Psoas muscle (tissue), 7 donors: ENCODE measurements at regions not wholly inside any gene's neighbourhood (a gene's known extent, or its start where the extent isn't known, plus 50 kb on each side); places are given as distances from the start of the nearest gene placed in this dataset.

Source experiments
- ATAC-seq, 4 donors: fragments of 200-7000 bp; cut with Tn5 transposase; one replicate each; pipeline ENCODE4 v1.9.1; 2020; ENCODE audit warnings: moderate library complexity in 3 of 4, mild to moderate bottlenecking in 2 of 4
- DNase-seq, 2 donors: peaks; one replicate each; pipeline ENCODE4 v3.0.0-alpha.2; 2020
- H3K27ac ChIP-seq: fragments of 200-600 bp; one replicate; pipeline ENCODE4 v1.8.0; 2022
- H3K27me3 ChIP-seq, 3 donors: fragments of 200-600 bp in 1 of 3; one replicate each; pipeline versions ENCODE4 v1.6.1 to v1.8.0; 2013 to 2022; ENCODE audit warnings: low read length in 2 of 3, mild to moderate bottlenecking in 2 of 3, moderate library complexity in 1 of 3; ENCODE audit not compliant: insufficient read depth in 3 of 3
- H3K36me3 ChIP-seq, 2 donors: fragments of 200-600 bp in 1 of 2; one replicate each; pipeline versions ENCODE4 v1.6.1 to v1.8.0; 2013 to 2022; ENCODE audit warnings: low read depth in 1 of 2, mild to moderate bottlenecking in 1 of 2, moderate library complexity in 1 of 2; ENCODE audit not compliant: insufficient read depth in 1 of 2
- H3K4me1 ChIP-seq: fragments of 200-600 bp; one replicate; pipeline ENCODE4 v1.8.0; 2022
- H3K4me3 ChIP-seq: fragments of 200-600 bp; one replicate; pipeline ENCODE4 v1.8.0; 2022; ENCODE audit warnings: mild to moderate bottlenecking
- H3K9me3 ChIP-seq: fragments of 200-600 bp; one replicate; pipeline ENCODE4 v1.8.0; 2022
- WGBS, 3 donors: extraction: QIAGEN DNeasy Blood & Tissue Kit; methylation state at CpG; one replicate each; pipeline versions ENCODE4 v1.1.6 to v1.1.7; 2013; 5-methylcytosine and 5-hydroxymethylcytosine counted together
- intact Hi-C, 2 donors: fragments of 100-400 bp; cut with DNase I; formaldehyde crosslinking; loops; one replicate each; pipeline versions ENCODE4 v1.11.0 to v1.14.2; 2022
- TF ChIP-seq, protein P1 (sequence below): fragments of 200-600 bp; IDR thresholded peaks from one replicate; pipeline ENCODE4 v1.8.0; 2022; ENCODE audit warnings: antibody characterized with exemption
- donor health status: healthy with polysubstance abuse.
- donor health status: DM: no; HTN: no; CAD: no; lungs with moderate emphysema.
- donor health status: Bipolar disorder and iron deficiency.
- donor health status: healthy.
- donor health status: DM: yes; HTN: yes; CAD: no.
- donor health status: DM: no; HTN: no; CAD: no.
- donor health status: DM: yes; HTN: yes; CAD: no.

DNA sequence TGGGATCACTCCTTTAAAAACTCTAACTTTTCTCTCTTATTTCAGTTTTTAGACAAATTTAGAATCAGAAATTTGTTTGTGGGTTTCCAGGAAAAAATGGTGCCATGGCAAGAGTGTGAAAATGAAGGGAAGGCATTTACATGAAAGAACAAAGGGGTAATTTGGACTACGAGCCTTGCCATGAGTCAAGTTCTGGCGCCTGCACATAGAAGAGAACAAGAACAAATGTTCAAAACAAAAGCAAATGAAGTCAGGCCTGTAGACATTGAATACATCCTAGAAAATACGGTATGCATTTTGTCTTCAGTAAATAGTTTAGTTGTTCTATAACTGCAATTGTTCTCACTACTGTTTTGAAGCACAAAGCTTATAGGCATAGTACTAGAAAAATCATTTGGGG, 1390.5 kb downstream of the EFNB2 start:
- intact Hi-C loops = no loop called here
- DNase-seq (no peak), ATAC-seq (no peak)
- 62 to 80% (median 72%) methylated on average over 3 of the region's 3 CpGs for WGBS, 3 donors
- H3K27ac ChIP-seq = no peak overlapping the region
- H3K9me3 ChIP-seq = no peaks in the 10 kb centered on the region
- TF ChIP-seq, protein P1, sequence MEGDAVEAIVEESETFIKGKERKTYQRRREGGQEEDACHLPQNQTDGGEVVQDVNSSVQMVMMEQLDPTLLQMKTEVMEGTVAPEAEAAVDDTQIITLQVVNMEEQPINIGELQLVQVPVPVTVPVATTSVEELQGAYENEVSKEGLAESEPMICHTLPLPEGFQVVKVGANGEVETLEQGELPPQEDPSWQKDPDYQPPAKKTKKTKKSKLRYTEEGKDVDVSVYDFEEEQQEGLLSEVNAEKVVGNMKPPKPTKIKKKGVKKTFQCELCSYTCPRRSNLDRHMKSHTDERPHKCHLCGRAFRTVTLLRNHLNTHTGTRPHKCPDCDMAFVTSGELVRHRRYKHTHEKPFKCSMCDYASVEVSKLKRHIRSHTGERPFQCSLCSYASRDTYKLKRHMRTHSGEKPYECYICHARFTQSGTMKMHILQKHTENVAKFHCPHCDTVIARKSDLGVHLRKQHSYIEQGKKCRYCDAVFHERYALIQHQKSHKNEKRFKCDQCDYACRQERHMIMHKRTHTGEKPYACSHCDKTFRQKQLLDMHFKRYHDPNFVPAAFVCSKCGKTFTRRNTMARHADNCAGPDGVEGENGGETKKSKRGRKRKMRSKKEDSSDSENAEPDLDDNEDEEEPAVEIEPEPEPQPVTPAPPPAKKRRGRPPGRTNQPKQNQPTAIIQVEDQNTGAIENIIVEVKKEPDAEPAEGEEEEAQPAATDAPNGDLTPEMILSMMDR = no peak
- H3K4me3 ChIP-seq = no peak overlapping the region
- H3K36me3 ChIP-seq = no peaks in the 10 kb centered on the region
- H3K4me1 ChIP-seq = no peaks in the 10 kb centered on the region
- no peaks in the 10 kb centered on the region for H3K27me3 ChIP-seq

DNA sequence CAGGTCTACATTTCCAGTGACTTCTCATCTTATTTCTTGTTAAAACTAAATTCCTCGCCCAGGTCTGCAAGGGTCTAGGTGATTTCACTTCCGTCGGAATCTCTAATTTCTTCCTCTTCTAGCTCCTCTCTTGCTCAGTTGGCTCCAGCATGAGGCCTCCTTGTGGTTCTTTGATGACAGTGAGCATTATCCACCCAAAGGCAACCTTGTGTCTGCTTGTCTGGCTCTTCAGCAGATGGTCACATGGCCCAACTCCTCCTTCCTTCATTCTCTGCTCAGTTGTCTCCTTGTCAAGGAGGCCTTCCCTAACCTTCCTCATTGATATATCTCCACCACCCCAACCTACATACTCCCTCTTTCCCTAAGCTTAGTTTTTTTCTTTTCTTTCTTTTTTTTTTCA, 1391.4 kb downstream of the EFNB2 start:
- H3K27ac ChIP-seq = no peak overlapping the region
- WGBS, 3 donors = 77 to 96% (median 96%) methylated on average over 3 of the region's 3 CpGs
- H3K4me3 ChIP-seq = no peak overlapping the region

DNA sequence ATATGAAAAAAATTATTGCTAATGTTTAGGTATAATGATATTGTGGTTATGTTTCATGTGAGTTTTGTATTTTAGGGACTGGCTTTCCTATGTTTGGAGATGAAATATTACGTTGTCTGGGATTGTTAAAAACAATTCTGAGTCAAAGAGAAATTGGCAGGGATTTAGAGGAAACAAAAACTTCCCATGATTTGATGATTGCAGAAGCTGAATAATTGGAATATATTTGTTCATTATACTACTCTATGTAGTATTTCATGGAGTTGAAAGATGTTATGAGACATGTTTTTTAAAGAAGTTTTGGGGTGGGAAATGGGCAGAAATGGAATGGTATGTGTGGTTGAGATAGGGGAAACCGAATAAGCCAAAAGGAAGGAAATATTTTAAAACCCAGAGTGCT, 1392.9 kb downstream of the EFNB2 start:
- TF ChIP-seq, protein P1 = no peak
- WGBS, 3 donors = 36 to 65% (median 62%) methylated on average over 2 of the region's 2 CpGs
- no peaks in the 10 kb centered on the region for H3K9me3 ChIP-seq
- no peaks in the 10 kb centered on the region for H3K27me3 ChIP-seq
- H3K4me3 ChIP-seq = no peak overlapping the region
- no peak for DNase-seq
- intact Hi-C loops = no loop called here
- no peaks in the 10 kb centered on the region for H3K36me3 ChIP-seq
- ATAC-seq = no peak
- no peaks in the 10 kb centered on the region for H3K4me1 ChIP-seq
- H3K27ac ChIP-seq = no peak overlapping the region

More for the DNA sequence above, 1391.4 kb downstream of the EFNB2 start:
- Histone ChIP-seq H3K9me3 (no peaks in the 10 kb centered on the region), H3K27me3 (no peaks in the 10 kb centered on the region), H3K4me1 (no peaks in the 10 kb centered on the region), H3K36me3 (no peaks in the 10 kb centered on the region)
- TF ChIP-seq, protein P1 = no peak
- ATAC-seq = no peak
- intact Hi-C loops = no loop called here
- no peak for DNase-seq

DNA sequence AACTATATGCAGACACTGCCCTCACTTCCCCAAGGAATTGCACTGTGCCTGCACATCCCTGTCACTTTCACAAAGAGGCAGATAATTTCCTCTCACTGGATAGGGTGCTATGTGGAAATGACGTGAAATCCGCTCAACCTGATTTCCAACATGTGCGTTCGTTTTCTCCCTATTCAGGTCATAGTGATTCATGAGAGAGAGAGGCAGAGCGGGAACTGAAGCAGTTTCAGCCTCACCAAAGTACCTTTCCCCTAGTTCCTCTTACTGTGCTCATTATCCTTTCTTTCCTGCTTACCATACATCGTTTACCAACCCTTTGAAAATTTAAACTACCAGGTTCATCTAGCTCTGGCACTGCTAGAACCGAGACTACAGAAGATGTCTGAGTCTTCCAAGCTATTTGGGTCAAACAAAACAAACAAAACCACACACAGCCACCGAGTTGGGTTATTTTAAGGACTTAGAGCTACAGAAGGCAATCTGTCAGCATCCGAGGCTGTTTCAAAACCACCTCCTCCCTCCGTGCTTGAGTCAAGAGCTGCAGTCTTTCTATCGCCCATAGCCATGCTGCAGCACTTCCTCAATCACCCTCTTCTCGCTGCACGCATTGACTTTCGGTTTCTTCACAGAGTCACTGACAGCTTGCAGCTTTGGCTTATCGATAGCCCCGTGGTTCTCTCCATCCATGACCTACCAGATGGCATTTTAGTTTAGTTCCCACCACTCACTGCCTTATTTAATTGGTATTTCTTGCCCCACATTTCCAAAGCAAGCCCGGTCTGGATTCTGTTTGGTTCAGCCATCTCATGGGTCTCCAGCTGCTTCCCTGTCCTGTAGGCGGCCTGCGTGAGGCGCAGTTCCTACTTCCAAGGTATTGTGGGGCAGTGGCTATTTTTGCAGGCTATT, 1395.8 kb downstream of the EFNB2 start:
- ATAC-seq (peak in 1 of 4 donors; percentile 42), DNase-seq (peak; percentile 13 to 37)
- 70 to 82% (median 79%) methylated on average over 20 of the region's 20 CpGs for WGBS, 3 donors
- TF ChIP-seq, protein P1 = no peak
- Histone ChIP-seq H3K36me3 (no peaks in the 10 kb centered on the region), H3K27me3 (no peaks in the 10 kb centered on the region), H3K9me3 (no peaks in the 10 kb centered on the region), H3K27ac (no peak overlapping the region), H3K4me3 (peak overlapping the region; percentile 31), H3K4me1 (no peaks in the 10 kb centered on the region)
- intact Hi-C loops = no loop called here

DNA sequence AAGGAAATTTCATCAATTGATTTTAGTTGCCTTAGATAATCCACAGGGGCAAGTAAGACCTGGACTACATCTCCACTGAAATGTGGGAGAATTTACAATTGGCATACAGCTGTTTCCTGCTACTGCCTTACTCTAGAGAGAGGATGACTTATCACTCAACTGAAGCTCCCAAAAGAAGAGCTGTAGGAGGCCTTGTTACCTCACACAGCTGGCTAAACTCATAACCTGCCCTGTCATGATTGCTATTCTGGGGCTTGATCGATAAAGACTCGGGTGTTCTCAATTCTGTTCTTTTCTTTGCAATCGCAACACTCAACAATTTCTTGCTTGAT, 1396.4 kb downstream of the EFNB2 start:
- no peak for DNase-seq
- no peak overlapping the region for H3K4me3 ChIP-seq

More for the DNA sequence above, 1396.4 kb downstream of the EFNB2 start:
- WGBS, 3 donors = 81 to 85% (median 83%) methylated on average over 3 of the region's 3 CpGs
- Histone ChIP-seq H3K36me3 (no peaks in the 10 kb centered on the region), H3K9me3 (no peaks in the 10 kb centered on the region), H3K27me3 (no peaks in the 10 kb centered on the region), H3K27ac (no peak overlapping the region), H3K4me1 (no peaks in the 10 kb centered on the region)
- no peak for ATAC-seq
- intact Hi-C loops = no loop called here
- TF ChIP-seq, protein P1 = no peak
